ENCODE measurements at regions not wholly inside any gene's neighbourhood (a gene's known extent, or its start where the extent isn't known, plus 50 kb on each side); places are given as distances from the start of the nearest gene placed in this dataset.

DNA sequence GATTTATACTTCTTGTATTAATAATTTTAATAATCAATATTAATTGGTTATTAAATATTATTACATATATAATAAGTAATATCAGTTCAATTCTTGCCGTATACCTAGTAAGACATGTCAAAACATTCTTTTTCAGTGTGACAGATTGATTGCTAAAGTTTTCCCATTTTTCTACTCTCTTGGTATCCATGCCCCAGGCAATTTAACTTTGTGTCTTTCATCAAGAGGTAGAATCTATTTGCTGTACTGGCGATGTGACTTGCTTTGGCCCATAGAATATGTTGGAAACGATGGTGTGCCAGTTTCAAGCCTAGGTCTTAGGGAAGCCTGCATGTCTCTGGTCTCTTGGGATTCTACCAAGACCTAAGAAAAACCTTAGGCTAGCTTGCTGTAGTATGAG lies 436.1 kb upstream of the ADAMTS5 start:
- TF ChIP-seq EZH2 (IDR thresholded peaks at IDR 0.05; ENCODE audit: insufficient read depth, low read length): no peak
- TF ChIP-seq, protein P1, sequence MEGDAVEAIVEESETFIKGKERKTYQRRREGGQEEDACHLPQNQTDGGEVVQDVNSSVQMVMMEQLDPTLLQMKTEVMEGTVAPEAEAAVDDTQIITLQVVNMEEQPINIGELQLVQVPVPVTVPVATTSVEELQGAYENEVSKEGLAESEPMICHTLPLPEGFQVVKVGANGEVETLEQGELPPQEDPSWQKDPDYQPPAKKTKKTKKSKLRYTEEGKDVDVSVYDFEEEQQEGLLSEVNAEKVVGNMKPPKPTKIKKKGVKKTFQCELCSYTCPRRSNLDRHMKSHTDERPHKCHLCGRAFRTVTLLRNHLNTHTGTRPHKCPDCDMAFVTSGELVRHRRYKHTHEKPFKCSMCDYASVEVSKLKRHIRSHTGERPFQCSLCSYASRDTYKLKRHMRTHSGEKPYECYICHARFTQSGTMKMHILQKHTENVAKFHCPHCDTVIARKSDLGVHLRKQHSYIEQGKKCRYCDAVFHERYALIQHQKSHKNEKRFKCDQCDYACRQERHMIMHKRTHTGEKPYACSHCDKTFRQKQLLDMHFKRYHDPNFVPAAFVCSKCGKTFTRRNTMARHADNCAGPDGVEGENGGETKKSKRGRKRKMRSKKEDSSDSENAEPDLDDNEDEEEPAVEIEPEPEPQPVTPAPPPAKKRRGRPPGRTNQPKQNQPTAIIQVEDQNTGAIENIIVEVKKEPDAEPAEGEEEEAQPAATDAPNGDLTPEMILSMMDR (IDR thresholded peaks at IDR 0.05; ENCODE audit: insufficient read depth, low read depth, low read length): no peak
